Mesendoderm (in vitro differentiated cells): ENCODE measurements at regions not wholly inside any gene's neighbourhood (a gene's known extent, or its start where the extent isn't known, plus 50 kb on each side); places are given as distances from the start of the nearest gene placed in this dataset.

Experiments used
- DNase-seq: peaks from one replicate; pipeline ENCODE4 v3.0.0; 2013
- H2AK5ac ChIP-seq: 2 replicates; pipeline ENCODE4 v1.6.1; 2013; ENCODE audit warnings: low read length, inconsistent platforms
- H2BK120ac ChIP-seq: 2 replicates; pipeline ENCODE4 v1.6.1; 2013; ENCODE audit warnings: low read depth, mild to moderate bottlenecking, low read length, moderate library complexity, mixed read lengths
- H2BK15ac ChIP-seq: replicated peaks from 2 replicates; pipeline ENCODE4 v1.6.1; 2013; ENCODE audit warnings: low read depth, mild to moderate bottlenecking, moderate library complexity
- H2BK5ac ChIP-seq: 2 replicates; pipeline ENCODE4 v1.6.1; 2013; ENCODE audit warnings: low read length, inconsistent platforms
- H3K18ac ChIP-seq: 2 replicates; pipeline ENCODE4 v1.6.1; 2013; ENCODE audit warnings: mild to moderate bottlenecking, low read length, mixed read lengths
- H3K23ac ChIP-seq: one replicate; pipeline ENCODE4 v1.6.1; 2013; ENCODE audit warnings: low read length
- H3K27ac ChIP-seq: 2 replicates; pipeline ENCODE4 v1.5.1; 2013; ENCODE audit warnings: low read depth, mild to moderate bottlenecking, inconsistent platforms, low read length, moderate library complexity
- H3K27me3 ChIP-seq: 2 replicates; pipeline ENCODE4 v1.6.1; 2013; ENCODE audit warnings: low read length, control low read depth, mild to moderate bottlenecking, inconsistent platforms; ENCODE audit not compliant: insufficient read depth, poor library complexity
- H3K36me3 ChIP-seq: 2 replicates; pipeline ENCODE4 v1.6.1; 2013; ENCODE audit warnings: low read length, inconsistent platforms; ENCODE audit not compliant: control insufficient read depth, insufficient read depth
- H3K4ac ChIP-seq: one replicate; pipeline ENCODE4 v1.6.1; 2013; ENCODE audit warnings: low read depth, mild to moderate bottlenecking, low read length, moderate library complexity
- H3K4me1 ChIP-seq: 2 replicates; pipeline ENCODE4 v1.6.1; 2013; ENCODE audit warnings: low read depth, low read length, inconsistent platforms; ENCODE audit not compliant: control insufficient read depth
- H3K4me2 ChIP-seq: 2 replicates; pipeline ENCODE4 v1.6.1; 2013; ENCODE audit warnings: low read length
- H3K4me3 ChIP-seq: 2 replicates; pipeline ENCODE4 v1.5.1; 2013; ENCODE audit warnings: mild to moderate bottlenecking, low read length
- H3K56ac ChIP-seq: one replicate; pipeline ENCODE4 v1.6.1; 2013; ENCODE audit warnings: low read length
- H3K79me1 ChIP-seq: 2 replicates; pipeline ENCODE4 v1.6.1; 2013; ENCODE audit warnings: low read length, inconsistent platforms
- H3K79me2 ChIP-seq: 2 replicates; pipeline ENCODE4 v1.6.1; 2013; ENCODE audit warnings: mild to moderate bottlenecking, low read length; ENCODE audit not compliant: control insufficient read depth, insufficient read depth
- H3K9ac ChIP-seq: 2 replicates; pipeline ENCODE4 v1.6.1; 2013; ENCODE audit warnings: low read length, inconsistent platforms
- H4K5ac ChIP-seq: one replicate; pipeline ENCODE4 v1.6.1; 2013; ENCODE audit warnings: low read length
- H4K8ac ChIP-seq: one replicate; pipeline ENCODE4 v1.6.1; 2013; ENCODE audit warnings: low read depth, mild to moderate bottlenecking, control low read depth, low read length, moderate library complexity
- WGBS: extraction: QIAGEN DNeasy Blood & Tissue Kit; methylation state at CpG from one replicate; pipeline ENCODE4 v1.1.7; 2013; ENCODE audit warnings: low lambda C conversion rate, missing lambda C conversion rate; ENCODE audit not compliant: insufficient coverage; ENCODE audit errors: extremely low coverage; 5-methylcytosine and 5-hydroxymethylcytosine counted together

GRCh38 chr5:97676608-97677007 lies 493.6 kb upstream of the RIOK2 start:
- no peak overlapping the region for H3K23ac ChIP-seq
- H3K79me1 ChIP-seq: no peaks in the 10 kb centered on the region
- no peak overlapping the region for H3K4me2 ChIP-seq
- no peak for DNase-seq
- H3K4me1 ChIP-seq: no peaks in the 10 kb centered on the region
- H3K56ac ChIP-seq: no peak overlapping the region
- no peak overlapping the region for H2BK5ac ChIP-seq
- no peak overlapping the region for H3K27ac ChIP-seq
- H4K5ac ChIP-seq: no peak overlapping the region
- H3K4ac ChIP-seq: no peak overlapping the region
- H3K79me2 ChIP-seq: no peaks in the 10 kb centered on the region
- H3K9ac ChIP-seq: no peak overlapping the region
- no peaks in the 10 kb centered on the region for H3K27me3 ChIP-seq
- no peaks in the 10 kb centered on the region for H3K36me3 ChIP-seq
- no peak overlapping the region for H2BK15ac ChIP-seq
- no peak overlapping the region for H3K18ac ChIP-seq
- no peak overlapping the region for H4K8ac ChIP-seq
- no CpG with 5 or more reads among the region's 3 CpGs for WGBS
- no peak overlapping the region for H2AK5ac ChIP-seq
- no peak overlapping the region for H3K4me3 ChIP-seq
- no peak overlapping the region for H2BK120ac ChIP-seq

DNA sequence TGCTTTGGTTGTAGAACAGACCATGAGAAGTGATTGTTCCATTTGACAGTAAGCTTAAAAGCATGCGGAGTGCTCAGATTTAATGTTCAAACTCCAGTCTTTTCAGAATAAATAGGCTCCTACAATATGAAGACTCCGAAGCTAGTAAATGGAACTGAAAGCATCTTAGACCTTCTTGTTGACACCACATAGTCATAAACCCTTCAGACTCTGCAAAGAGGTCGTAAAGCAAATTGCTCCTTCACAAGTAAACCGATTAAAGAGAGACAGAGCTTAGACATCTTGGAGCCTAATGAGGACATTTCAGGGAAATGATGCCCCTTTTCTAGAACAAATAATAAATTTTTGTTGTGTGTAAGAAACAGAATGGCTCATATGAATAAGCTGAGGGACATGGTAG lies 511.0 kb upstream of the RIOK2 start:
- H2AK5ac ChIP-seq: no peak overlapping the region
- no peak overlapping the region for H3K18ac ChIP-seq
- H3K4ac ChIP-seq: no peak overlapping the region
- H3K56ac ChIP-seq: no peak overlapping the region
- H3K4me1 ChIP-seq: no peaks in the 10 kb centered on the region
- DNase-seq: no peak
- H2BK120ac ChIP-seq: no peak overlapping the region
- no peak overlapping the region for H4K8ac ChIP-seq
- no peak overlapping the region for H3K27ac ChIP-seq
- no peaks in the 10 kb centered on the region for H3K36me3 ChIP-seq
- no CpG with 5 or more reads among the region's 4 CpGs for WGBS
- H2BK5ac ChIP-seq: no peak overlapping the region
- no peak overlapping the region for H4K5ac ChIP-seq
- H3K23ac ChIP-seq: no peak overlapping the region
- H2BK15ac ChIP-seq: no peak overlapping the region
- H3K79me1 ChIP-seq: no peaks in the 10 kb centered on the region
- no peaks in the 10 kb centered on the region for H3K79me2 ChIP-seq
- no peak overlapping the region for H3K4me3 ChIP-seq
- no peaks in the 10 kb centered on the region for H3K27me3 ChIP-seq
- H3K4me2 ChIP-seq: no peak overlapping the region
- no peak overlapping the region for H3K9ac ChIP-seq

- no peaks in the 10 kb centered on the region for H3K4me1 ChIP-seq
- H3K27me3 ChIP-seq: no peaks in the 10 kb centered on the region
- no peak overlapping the region for H3K23ac ChIP-seq
- H3K79me1 ChIP-seq: no peaks in the 10 kb centered on the region
- no peak overlapping the region for H3K18ac ChIP-seq
- H2BK5ac ChIP-seq: no peak overlapping the region
- no peak overlapping the region for H4K8ac ChIP-seq
- H3K79me2 ChIP-seq: no peaks in the 10 kb centered on the region
- H4K5ac ChIP-seq: no peak overlapping the region
- H2AK5ac ChIP-seq: no peak overlapping the region
- no peak overlapping the region for H3K27ac ChIP-seq
- H3K4me3 ChIP-seq: no peak overlapping the region
- H3K56ac ChIP-seq: no peak overlapping the region
- no peak overlapping the region for H2BK15ac ChIP-seq
- no peak overlapping the region for H3K4me2 ChIP-seq
- DNase-seq: no peak
- H3K4ac ChIP-seq: no peak overlapping the region
- no peak overlapping the region for H3K9ac ChIP-seq
- H2BK120ac ChIP-seq: no peak overlapping the region
- no peaks in the 10 kb centered on the region for H3K36me3 ChIP-seq
Observed at GRCh38 chr5:97714424-97714823, 531.4 kb upstream of the RIOK2 start.

GRCh38 chr5:97726106-97726505 lies 543.1 kb upstream of the RIOK2 start:
- no peak overlapping the region for H2BK120ac ChIP-seq
- no peak overlapping the region for H3K27ac ChIP-seq
- no peaks in the 10 kb centered on the region for H3K79me1 ChIP-seq
- H3K79me2 ChIP-seq: no peaks in the 10 kb centered on the region
- H4K5ac ChIP-seq: no peak overlapping the region
- H2AK5ac ChIP-seq: no peak overlapping the region
- H3K4me2 ChIP-seq: no peak overlapping the region
- H3K4ac ChIP-seq: no peak overlapping the region
- no peak overlapping the region for H3K18ac ChIP-seq
- no peak overlapping the region for H3K23ac ChIP-seq
- H4K8ac ChIP-seq: no peak overlapping the region
- WGBS: no CpG with 5 or more reads among the region's 1 CpG
- no peak overlapping the region for H3K56ac ChIP-seq
- H2BK5ac ChIP-seq: no peak overlapping the region
- no peaks in the 10 kb centered on the region for H3K4me1 ChIP-seq
- DNase-seq: peak; percentile 7
- no peak overlapping the region for H2BK15ac ChIP-seq
- H3K4me3 ChIP-seq: no peak overlapping the region
- H3K9ac ChIP-seq: no peak overlapping the region
- no peaks in the 10 kb centered on the region for H3K27me3 ChIP-seq
- H3K36me3 ChIP-seq: no peaks in the 10 kb centered on the region

DNA sequence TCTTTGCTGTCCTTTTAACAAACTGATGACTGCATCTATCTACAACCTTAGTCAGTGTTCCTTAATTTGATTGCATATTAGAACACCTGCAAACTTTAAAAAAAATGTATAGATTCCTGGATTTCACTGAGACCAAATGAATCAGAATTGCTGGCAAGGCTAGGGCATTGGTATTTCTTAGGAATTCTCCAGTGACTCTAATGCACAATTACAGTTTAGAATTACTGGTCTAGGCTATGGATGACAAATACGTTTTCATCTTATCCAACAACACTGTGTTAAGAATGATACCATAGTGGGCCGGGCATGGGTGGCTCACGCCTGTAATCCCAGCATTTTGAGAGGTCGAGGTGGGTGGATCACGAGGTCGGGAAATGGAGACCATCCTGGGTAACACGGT lies 545.9 kb upstream of the RIOK2 start:
- Histone ChIP-seq H3K4me1 (no peaks in the 10 kb centered on the region), H3K4me3 (no peak overlapping the region), H2BK120ac (no peak overlapping the region), H3K4ac (no peak overlapping the region), H3K23ac (no peak overlapping the region), H3K56ac (no peak overlapping the region), H3K4me2 (no peak overlapping the region), H3K36me3 (no peaks in the 10 kb centered on the region), H2AK5ac (no peak overlapping the region), H4K5ac (no peak overlapping the region), H3K79me1 (no peaks in the 10 kb centered on the region), H2BK5ac (no peak overlapping the region), H3K9ac (no peak overlapping the region), H3K27me3 (no peaks in the 10 kb centered on the region), H4K8ac (no peak overlapping the region), H3K18ac (no peak overlapping the region), H3K27ac (no peak overlapping the region), H3K79me2 (no peaks in the 10 kb centered on the region), H2BK15ac (no peak overlapping the region)
- no peak for DNase-seq
- WGBS: no CpG with 5 or more reads among the region's 7 CpGs

GRCh38 chr5:97729938-97730337 lies 546.9 kb upstream of the RIOK2 start:
- Histone ChIP-seq H4K8ac (no peak overlapping the region), H3K27ac (no peak overlapping the region), H3K56ac (no peak overlapping the region), H3K9ac (no peak overlapping the region), H3K79me1 (no peaks in the 10 kb centered on the region), H2BK15ac (no peak overlapping the region), H3K4me2 (no peak overlapping the region), H2BK5ac (no peak overlapping the region), H3K79me2 (no peaks in the 10 kb centered on the region), H3K27me3 (no peaks in the 10 kb centered on the region), H3K18ac (no peak overlapping the region), H3K23ac (no peak overlapping the region), H4K5ac (no peak overlapping the region), H3K36me3 (no peaks in the 10 kb centered on the region), H3K4ac (no peak overlapping the region), H2BK120ac (no peak overlapping the region), H2AK5ac (no peak overlapping the region), H3K4me1 (no peaks in the 10 kb centered on the region), H3K4me3 (no peak overlapping the region)
- no peak for DNase-seq
